Esophagus muscularis mucosa (tissue), 4 donors: ENCODE measurements at regions not wholly inside any gene's neighbourhood (a gene's known extent, or its start where the extent isn't known, plus 50 kb on each side); places are given as distances from the start of the nearest gene placed in this dataset.

Experiments
- CTCF ChIP-seq, 3 experiments: fragments of 200-600 bp in 2 of 3; fragments of 450-650 bp in 1 of 3; sonication (generic) in 2 of 3; IDR thresholded peaks; one replicate each; pipeline ENCODE4 v1.5.1; 2017 to 2019; ENCODE audit warnings: antibody characterized with exemption in 3 of 3, mild to moderate bottlenecking in 2 of 3, moderate library complexity in 1 of 3
- EP300 ChIP-seq: sonication (generic); formaldehyde crosslinking; IDR thresholded peaks from one replicate; pipeline ENCODE4 v1.6.1; 2017; ENCODE audit warnings: antibody characterized with exemption
- POLR2A ChIP-seq: fragments of 450-650 bp; IDR thresholded peaks from one replicate; pipeline ENCODE4 v1.6.1; 2017; ENCODE audit warnings: antibody characterized with exemption, moderate library complexity, mild to moderate bottlenecking, low read depth
- POLR2AphosphoS5 ChIP-seq, 2 donors: sonication (generic); formaldehyde crosslinking; IDR thresholded peaks; one replicate each; pipeline ENCODE4 v1.6.1; 2017; ENCODE audit warnings: antibody characterized with exemption in 2 of 2

GRCh38 chr2:22887426-22887825, 497.6 kb upstream of the KLHL29 start:
- no peak for TF ChIP-seq CTCF (IDR thresholded peaks at IDR 0.05)
- no peak for TF ChIP-seq EP300
- TF ChIP-seq POLR2A: no peak
- TF ChIP-seq POLR2AphosphoS5 (IDR thresholded peaks at IDR 0.05): no peak
